AG04449 (cell line): ENCODE measurements at regions not wholly inside any gene's neighbourhood (a gene's known extent, or its start where the extent isn't known, plus 50 kb on each side); places are given as distances from the start of the nearest gene placed in this dataset.

Source experiments
- CTCF ChIA-PET: fragments of 350-600 bp; formaldehyde crosslinking; extraction: SDS; loops from one replicate; lab custom pipeline; 2021; ENCODE audit warnings: antibody characterized with exemption; lab: Yijun Ruan, JAX
- POLR2A ChIA-PET: fragments of 400-600, 350-600 bp; formaldehyde crosslinking; extraction: SDS; loops from one replicate; lab custom pipeline; 2020; ENCODE audit warnings: antibody characterized with exemption, inconsistent platforms; lab: Yijun Ruan, JAX
- DNase-seq: peaks from one replicate; pipeline ENCODE4 v3.0.0-alpha.2; 2010; ENCODE audit warnings: low read depth, low spot score
- H3K4me3 ChIP-seq: 2 replicates; pipeline ENCODE4 v1.5.1; 2011; ENCODE audit warnings: low read depth, mild to moderate bottlenecking, control low read depth, low read length
- CTCF ChIP-seq: IDR thresholded peaks from one replicate; pipeline ENCODE4 v1.5.1; 2011; ENCODE audit warnings: mild to moderate bottlenecking, moderate library complexity, low read length, control low read depth, inconsistent platforms; ENCODE audit not compliant: insufficient read depth; ENCODE audit errors: missing control alignments

- no peak overlapping the region for H3K4me3 ChIP-seq
- TF ChIP-seq CTCF = no peak
- ChIA-PET CTCF (no interaction called here), POLR2A (no interaction called here)
- DNase-seq = no peak
These were observed 768.1 kb downstream of the TMEM182 start for GRCh38 chr2:103529798-103530502.

- CTCF ChIA-PET = no interaction called here
- DNase-seq = no peak
- no peak for TF ChIP-seq CTCF
- no peak overlapping the region for H3K4me3 ChIP-seq
- POLR2A ChIA-PET = no interaction called here
These were observed 790.9 kb downstream of the TMEM182 start for GRCh38 chr2:103552775-103553174.

GRCh38 chr2:103594823-103595222 lies 833.0 kb downstream of the TMEM182 start:
- no peak for TF ChIP-seq CTCF
- POLR2A ChIA-PET = no interaction called here
- H3K4me3 ChIP-seq = no peak overlapping the region
- no peak for DNase-seq
- CTCF ChIA-PET = no interaction called here

- DNase-seq = no peak
- CTCF ChIA-PET = no interaction called here
- no peak for TF ChIP-seq CTCF
- POLR2A ChIA-PET = no interaction called here
- H3K4me3 ChIP-seq = no peak overlapping the region
These were observed 843.4 kb downstream of the TMEM182 start for GRCh38 chr2:103605071-103605780.

- ChIA-PET CTCF (no interaction called here), POLR2A (no interaction called here)
- no peak for DNase-seq
- TF ChIP-seq CTCF = no peak
- no peak overlapping the region for H3K4me3 ChIP-seq
These were observed 853.8 kb downstream of the TMEM182 start for GRCh38 chr2:103615611-103616105.

- ChIA-PET CTCF (no interaction called here), POLR2A (no interaction called here)
- no peak overlapping the region for H3K4me3 ChIP-seq
- TF ChIP-seq CTCF = no peak
- DNase-seq = no peak
These were observed 855.1 kb downstream of the TMEM182 start for GRCh38 chr2:103616891-103617290.
